IMR-90 (cell line): ENCODE measurements at regions not wholly inside any gene's neighbourhood (a gene's known extent, or its start where the extent isn't known, plus 50 kb on each side); places are given as distances from the start of the nearest gene placed in this dataset.

ENCODE experiments used
- ATAC-seq: fragments of 200-7000 bp; cut with Tn5 transposase; 2 replicates; pipeline ENCODE4 v1.9.1; 2020; ENCODE audit warnings: low read depth, mild to moderate bottlenecking, moderate library complexity
- BruUV-seq: library from RNA; stranded (reverse); fragments of 400-500 nt; replicated peaks from 2 replicates; lab custom pipeline; 2021; lab: Mats Ljungman, UMichigan
- CTCF ChIA-PET: fragments of 300-600 bp; formaldehyde crosslinking; extraction: SDS; loops from one replicate; lab custom pipeline; 2021; ENCODE audit warnings: antibody characterized with exemption; lab: Yijun Ruan, JAX
- POLR2A ChIA-PET: fragments of 300-600 bp; sonication (Branson Sonifier 250); formaldehyde crosslinking; loops from one replicate; lab custom pipeline; 2022; ENCODE audit warnings: antibody characterized with exemption; ENCODE audit not compliant: unreplicated experiment; lab: Charles Lee
- DNase-seq: peaks from one replicate; pipeline ENCODE4 v3.0.0; 2013
- H2AFZ ChIP-seq: replicated peaks from 2 replicates; pipeline ENCODE3; 2013; ENCODE audit warnings: low read length, mild to moderate bottlenecking; ENCODE audit not compliant: poor library complexity
- H2AK5ac ChIP-seq: 2 replicates; pipeline ENCODE4 v1.6.1; 2013; ENCODE audit warnings: low read depth, low read length, inconsistent platforms
- H2AK9ac ChIP-seq: replicated peaks from 2 replicates; pipeline ENCODE3; 2013; ENCODE audit warnings: mild to moderate bottlenecking, low read depth, low read length, moderate library complexity; ENCODE audit not compliant: poor library complexity
- H2BK120ac ChIP-seq: 2 replicates; pipeline ENCODE4 v1.6.1; 2013; ENCODE audit warnings: low read depth, low read length, inconsistent platforms
- H2BK15ac ChIP-seq: 3 replicates; pipeline ENCODE4 v1.6.1; 2013; ENCODE audit warnings: low read depth, low read length, inconsistent platforms
- H2BK20ac ChIP-seq: 2 replicates; pipeline ENCODE4 v1.6.1; 2013; ENCODE audit warnings: low read depth, mild to moderate bottlenecking, inconsistent platforms, low read length, moderate library complexity
- H2BK5ac ChIP-seq: 2 replicates; pipeline ENCODE4 v1.6.1; 2013; ENCODE audit warnings: mild to moderate bottlenecking, low read depth, low read length, inconsistent platforms; ENCODE audit not compliant: poor library complexity, severe bottlenecking
- H3K14ac ChIP-seq: replicated peaks from 2 replicates; pipeline ENCODE4 v1.6.1; 2013; ENCODE audit warnings: low read depth, low read length, inconsistent platforms
- H3K18ac ChIP-seq: 2 replicates; pipeline ENCODE4 v1.6.1; 2013; ENCODE audit warnings: low read depth, low read length, control low read depth
- H3K23ac ChIP-seq: 2 replicates; pipeline ENCODE4 v1.6.1; 2013; ENCODE audit warnings: low read depth, low read length, inconsistent platforms
- H3K27ac ChIP-seq: 2 replicates; pipeline ENCODE4 v1.5.1; 2013; ENCODE audit warnings: mild to moderate bottlenecking, control low read depth, low read length; ENCODE audit not compliant: insufficient read depth
- H3K27me3 ChIP-seq: 2 replicates; pipeline ENCODE4 v1.6.1; 2013; ENCODE audit warnings: low read length; ENCODE audit not compliant: control insufficient read depth, insufficient read depth
- H3K36me3 ChIP-seq: 2 replicates; pipeline ENCODE4 v1.6.1; 2013; ENCODE audit warnings: low read length, mixed read lengths; ENCODE audit not compliant: control insufficient read depth, insufficient read depth
- H3K4ac ChIP-seq: 2 replicates; pipeline ENCODE4 v1.6.1; 2013; ENCODE audit warnings: low read depth, low read length, inconsistent platforms
- H3K4me1 ChIP-seq: 2 replicates; pipeline ENCODE4 v1.6.1; 2013; ENCODE audit warnings: low read length, mixed read lengths; ENCODE audit not compliant: control insufficient read depth, insufficient read depth
- H3K4me2 ChIP-seq: 2 replicates; pipeline ENCODE4 v1.6.1; 2013; ENCODE audit warnings: low read depth, mild to moderate bottlenecking, control low read depth, low read length, moderate library complexity
- H3K4me3 ChIP-seq: 2 replicates; pipeline ENCODE4 v1.5.1; 2013; ENCODE audit warnings: low read depth, mild to moderate bottlenecking, control low read depth, low read length, moderate library complexity; ENCODE audit not compliant: insufficient read depth
- H3K56ac ChIP-seq: 2 replicates; pipeline ENCODE4 v1.6.1; 2013; ENCODE audit warnings: low read length, inconsistent platforms; ENCODE audit not compliant: insufficient read depth; ENCODE audit errors: extremely low read depth
- H3K79me1 ChIP-seq, 2 experiments: 2 replicates each; pipeline ENCODE4 v1.6.1; 2013; ENCODE audit warnings: low read length in 2 of 2, inconsistent platforms in 1 of 2, low read depth in 1 of 2
- H3K9ac ChIP-seq: 2 replicates; pipeline ENCODE4 v1.6.1; 2013; ENCODE audit warnings: low read depth, low read length, control low read depth
- H3K9me1 ChIP-seq: 2 replicates; pipeline ENCODE4 v1.6.1; 2013; ENCODE audit warnings: low read length, inconsistent platforms; ENCODE audit not compliant: insufficient read depth
- H3K9me3 ChIP-seq: 2 replicates; pipeline ENCODE4 v1.6.1; 2013; ENCODE audit warnings: low read length; ENCODE audit not compliant: control insufficient read depth, insufficient read depth
- H4K20me1 ChIP-seq: 2 replicates; pipeline ENCODE4 v1.6.1; 2013; ENCODE audit warnings: low read length, inconsistent platforms; ENCODE audit not compliant: insufficient read depth
- H4K5ac ChIP-seq: 2 replicates; pipeline ENCODE4 v1.6.1; 2013; ENCODE audit warnings: mild to moderate bottlenecking, low read depth, low read length, control low read depth
- H4K8ac ChIP-seq, 2 experiments: 2 replicates each; pipeline ENCODE4 v1.6.1; 2013; ENCODE audit warnings: low read depth in 2 of 2, low read length in 2 of 2, control low read depth in 1 of 2, inconsistent platforms in 1 of 2
- H4K91ac ChIP-seq: 2 replicates; pipeline ENCODE4 v1.6.1; 2013; ENCODE audit warnings: low read depth, low read length, inconsistent platforms; ENCODE audit not compliant: insufficient read depth
- BHLHE40 ChIP-seq: fragments of 150-350 bp; IDR thresholded peaks from 2 replicates; pipeline ENCODE4 v1.6.1; 2016; ENCODE audit warnings: mild to moderate bottlenecking, low read depth, low read length
- CEBPB ChIP-seq: IDR thresholded peaks from 2 replicates; pipeline ENCODE4 v1.6.1; 2012; ENCODE audit warnings: low read depth, low read length, improper control_type of control experiment
- CHD1 ChIP-seq: IDR thresholded peaks from 2 replicates; pipeline ENCODE4 v1.6.1; 2012; ENCODE audit warnings: low read depth, low read length, improper control_type of control experiment
- CTCF ChIP-seq: conservative IDR thresholded peaks from 2 replicates; pipeline ENCODE4 v1.5.1; 2012; ENCODE audit warnings: mild to moderate bottlenecking, low read depth, low read length, improper control_type of control experiment
- ELK1 ChIP-seq: fragments of 150-350 bp; IDR thresholded peaks from 2 replicates; pipeline ENCODE4 v1.6.1; 2016; ENCODE audit warnings: low read depth, mild to moderate bottlenecking, low read length, moderate library complexity, borderline replicate concordance
- FOS ChIP-seq: fragments of 150-350 bp; IDR thresholded peaks from 2 replicates; pipeline ENCODE4 v1.6.1; 2016; ENCODE audit warnings: low read depth, low read length
- MAFK ChIP-seq: IDR thresholded peaks from 2 replicates; pipeline ENCODE4 v1.6.1; 2012; ENCODE audit warnings: low read depth, low read length, improper control_type of control experiment
- MAZ ChIP-seq: IDR thresholded peaks from 2 replicates; pipeline ENCODE4 v1.6.1; 2012; ENCODE audit warnings: low read depth, mild to moderate bottlenecking, low read length, improper control_type of control experiment, moderate library complexity, borderline replicate concordance
- MXI1 ChIP-seq: IDR thresholded peaks from 2 replicates; pipeline ENCODE4 v1.6.1; 2012; ENCODE audit warnings: low read depth, mild to moderate bottlenecking, low read length, moderate library complexity, borderline replicate concordance
- NFE2L2 ChIP-seq: fragments of 150-350 bp; IDR thresholded peaks from 2 replicates; pipeline ENCODE4 v1.6.1; 2016; ENCODE audit warnings: low read depth, mild to moderate bottlenecking, low read length
- POLR2A ChIP-seq: IDR thresholded peaks from 2 replicates; pipeline ENCODE4 v1.6.1; 2012; ENCODE audit warnings: mild to moderate bottlenecking, low read depth, low read length
- RAD21 ChIP-seq: IDR thresholded peaks from 2 replicates; pipeline ENCODE4 v1.6.1; 2012; ENCODE audit warnings: low read length, improper control_type of control experiment
- RCOR1 ChIP-seq: IDR thresholded peaks from 2 replicates; pipeline ENCODE4 v1.6.1; 2012; ENCODE audit warnings: mild to moderate bottlenecking, low read length, improper control_type of control experiment; ENCODE audit not compliant: insufficient replicate concordance
- RFX5 ChIP-seq: IDR thresholded peaks from 2 replicates; pipeline ENCODE4 v1.8.0; 2012; ENCODE audit warnings: low read depth, mild to moderate bottlenecking, low read length, moderate library complexity
- SMC3 ChIP-seq: fragments of 150-350 bp; IDR thresholded peaks from 2 replicates; pipeline ENCODE4 v1.6.1; 2016; ENCODE audit warnings: low read depth, mild to moderate bottlenecking, antibody characterized with exemption, low read length, moderate library complexity
- USF2 ChIP-seq: fragments of 150-350 bp; IDR thresholded peaks from 2 replicates; pipeline ENCODE4 v1.6.1; 2017; ENCODE audit warnings: mild to moderate bottlenecking, antibody characterized with exemption, low read length, low read depth
- WGBS, 2 experiments: methylation state at CpG; one replicate each; pipeline versions ENCODE4 v1.1.5 to v1.1.7; 2013; ENCODE audit warnings: missing lambda C conversion rate in 2 of 2; ENCODE audit not compliant: insufficient read length in 1 of 2; ENCODE audit errors: extremely low coverage in 2 of 2; 5-methylcytosine and 5-hydroxymethylcytosine counted together
- dilution Hi-C: fragments of 300-500 bp; cut with HindIII; formaldehyde crosslinking; loops from one replicate; pipeline ENCODE4 v1.14.3; 2018; ENCODE audit warnings: low sequenced_read_pairs; ENCODE audit not compliant: unreplicated experiment
- in situ Hi-C: fragments of 300-500 bp; cut with MboI; formaldehyde crosslinking; loops from 3 replicates; pipeline ENCODE4 v1.14.3; 2019; ENCODE audit warnings: low sequenced_read_pairs, inconsistent platforms, mixed read lengths
- intact Hi-C: fragments of 100-400 bp; cut with micrococcal nuclease; formaldehyde crosslinking; loops from 2 replicates; pipeline ENCODE4 v1.10.0; 2022

GRCh38 chr14:84541018-84541417, 988.9 kb upstream of the FLRT2 start:
- Histone ChIP-seq H3K36me3 (no peaks in the 10 kb centered on the region), H3K23ac (no peak overlapping the region), H4K5ac (no peak overlapping the region), H3K14ac (no peak overlapping the region), H2AK9ac (no peak overlapping the region), H2BK20ac (no peak overlapping the region), H3K9me1 (no peaks in the 10 kb centered on the region), H2BK120ac (no peak overlapping the region), H3K4me2 (no peak overlapping the region), H4K20me1 (no peaks in the 10 kb centered on the region), H2BK15ac (no peak overlapping the region), H4K91ac (no peak overlapping the region), H2AFZ (no peak overlapping the region), H3K4me3 (no peak overlapping the region), H2AK5ac (no peak overlapping the region), H3K18ac (no peak overlapping the region), H3K79me1 (no peaks in the 10 kb centered on the region), H4K8ac (no peak overlapping the region), H3K27ac (no peak overlapping the region), H3K4ac (no peak overlapping the region), H3K9me3 (no peaks in the 10 kb centered on the region), H3K27me3 (no peaks in the 10 kb centered on the region), H3K56ac (no peak overlapping the region), H3K4me1 (no peaks in the 10 kb centered on the region), H2BK5ac (no peak overlapping the region), H3K9ac (no peak overlapping the region)
- ATAC-seq (no peak), DNase-seq (no peak)
- in situ Hi-C loops (no loop called here), intact Hi-C loops (no loop called here), dilution Hi-C loops (no loop called here)
- ChIA-PET POLR2A (no interaction called here), CTCF (no interaction called here)
- TF ChIP-seq POLR2A: no peak
- no peak for TF ChIP-seq CHD1
- no peak for TF ChIP-seq CTCF
- no peak for TF ChIP-seq ELK1
- TF ChIP-seq MXI1: no peak
- TF ChIP-seq USF2: no peak
- no peak for TF ChIP-seq MAFK
- no peak for TF ChIP-seq NFE2L2
- no peak for TF ChIP-seq MAZ
- no peak for TF ChIP-seq FOS
- TF ChIP-seq CEBPB: no peak
- TF ChIP-seq BHLHE40: no peak
- TF ChIP-seq RCOR1: no peak
- no peak for TF ChIP-seq RAD21
- TF ChIP-seq SMC3: no peak
- TF ChIP-seq RFX5: no peak
- BruUV-seq: no TSS peak
- WGBS, 2 experiments: no CpG with 5 or more reads among the region's 2 CpGs
